DND-41 (cell line): ENCODE measurements at regions not wholly inside any gene's neighbourhood (a gene's known extent, or its start where the extent isn't known, plus 50 kb on each side); places are given as distances from the start of the nearest gene placed in this dataset.

Experiments used
- ATAC-seq: fragments of 200-7000 bp; cut with Tn5 transposase; 3 replicates; pipeline ENCODE4 v1.9.1; 2021; ENCODE audit warnings: low read depth; ENCODE audit not compliant: insufficient read depth
- DNase-seq: peaks from one replicate; pipeline ENCODE4 v3.0.0-alpha.2; 2020
- H2AFZ ChIP-seq: 2 replicates; pipeline ENCODE4 v1.6.0; 2012; ENCODE audit warnings: low read depth, low read length
- H3K27ac ChIP-seq: 2 replicates; pipeline ENCODE4 v1.5.1; 2012; ENCODE audit warnings: low read length, inconsistent platforms
- H3K27me3 ChIP-seq: fragments of 200-600 bp; sonication (generic); 2 replicates; pipeline ENCODE4 v1.6.0; 2012; ENCODE audit warnings: low read length, mild to moderate bottlenecking, inconsistent platforms; ENCODE audit not compliant: insufficient read depth, poor library complexity
- H3K36me3 ChIP-seq: 2 replicates; pipeline ENCODE4 v1.5.1; 2012; ENCODE audit warnings: low read length, inconsistent platforms; ENCODE audit not compliant: insufficient read depth
- H3K4me1 ChIP-seq: 2 replicates; pipeline ENCODE4 v1.5.1; 2012; ENCODE audit warnings: mild to moderate bottlenecking, low read length; ENCODE audit not compliant: insufficient read depth
- H3K4me2 ChIP-seq: 2 replicates; pipeline ENCODE4 v1.6.0; 2012; ENCODE audit warnings: mild to moderate bottlenecking, moderate library complexity, low read length, inconsistent platforms; ENCODE audit not compliant: insufficient read depth
- H3K4me3 ChIP-seq, 2 experiments: fragments of 200-600 bp in 1 of 2; shearing (Covaris generic) in 1 of 2; 2 replicates each; pipeline ENCODE4 v1.5.1; 2012 to 2016; ENCODE audit warnings: inconsistent platforms in 2 of 2, low read length in 2 of 2, mild to moderate bottlenecking in 2 of 2, low read depth in 1 of 2, moderate library complexity in 1 of 2
- H3K79me2 ChIP-seq: 2 replicates; pipeline ENCODE4 v1.6.0; 2012; ENCODE audit warnings: low read length, inconsistent platforms; ENCODE audit not compliant: insufficient read depth
- H3K9ac ChIP-seq: 2 replicates; pipeline ENCODE4 v1.6.0; 2012; ENCODE audit warnings: low read depth, mild to moderate bottlenecking, inconsistent platforms, low read length, moderate library complexity
- H3K9me3 ChIP-seq: 2 replicates; pipeline ENCODE4 v1.5.1; 2012; ENCODE audit warnings: low read length, moderate library complexity, mild to moderate bottlenecking, inconsistent platforms; ENCODE audit not compliant: insufficient read depth, severe bottlenecking
- H4K20me1 ChIP-seq: 2 replicates; pipeline ENCODE4 v1.6.0; 2012; ENCODE audit warnings: low read length; ENCODE audit not compliant: insufficient read depth
- EZH2 ChIP-seq: IDR thresholded peaks from 3 replicates; pipeline ENCODE4 v1.6.1; 2012; ENCODE audit warnings: borderline replicate concordance, low read depth, mild to moderate bottlenecking, moderate library complexity, low read length, inconsistent platforms; ENCODE audit not compliant: severe bottlenecking
- TF ChIP-seq, protein P1 (sequence below): IDR thresholded peaks from 2 replicates; pipeline ENCODE4 v1.5.1; 2012; ENCODE audit warnings: borderline replicate concordance, low read length, moderate library complexity, mild to moderate bottlenecking; ENCODE audit not compliant: poor library complexity, severe bottlenecking; ENCODE audit errors: extremely low read depth

DNA sequence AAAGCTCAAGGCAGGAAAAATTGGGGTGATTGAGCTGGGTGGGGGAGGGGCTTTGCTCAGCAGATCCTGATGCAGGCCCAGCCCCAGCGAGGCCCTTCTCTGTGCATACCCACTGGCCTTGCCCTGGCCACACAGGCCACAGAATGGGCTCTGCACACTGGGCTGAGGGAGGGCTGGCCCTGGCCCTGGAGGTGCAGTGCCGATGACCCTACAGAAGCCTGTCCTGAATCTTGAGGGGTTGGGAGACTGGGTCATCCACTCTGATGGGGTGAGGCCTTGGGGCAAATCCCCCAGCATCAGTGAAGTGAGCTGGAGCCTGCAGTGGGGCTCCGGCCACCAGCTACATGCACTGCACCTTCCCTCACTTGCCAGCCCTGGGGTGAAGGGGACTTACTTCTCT, 153.1 kb downstream of the URI1 start:
- DNase-seq (no peak), ATAC-seq (no peak)
- Histone ChIP-seq H3K9me3 (no peaks in the 10 kb centered on the region), H3K4me2 (no peak overlapping the region), H3K4me3 (no peak overlapping the region), H3K27me3 (no peaks in the 10 kb centered on the region), H3K27ac (no peak overlapping the region), H4K20me1 (no peaks in the 10 kb centered on the region), H2AFZ (no peak overlapping the region), H3K36me3 (no peaks in the 10 kb centered on the region), H3K4me1 (no peaks in the 10 kb centered on the region), H3K9ac (no peak overlapping the region), H3K79me2 (no peaks in the 10 kb centered on the region)
- TF ChIP-seq, protein P1, sequence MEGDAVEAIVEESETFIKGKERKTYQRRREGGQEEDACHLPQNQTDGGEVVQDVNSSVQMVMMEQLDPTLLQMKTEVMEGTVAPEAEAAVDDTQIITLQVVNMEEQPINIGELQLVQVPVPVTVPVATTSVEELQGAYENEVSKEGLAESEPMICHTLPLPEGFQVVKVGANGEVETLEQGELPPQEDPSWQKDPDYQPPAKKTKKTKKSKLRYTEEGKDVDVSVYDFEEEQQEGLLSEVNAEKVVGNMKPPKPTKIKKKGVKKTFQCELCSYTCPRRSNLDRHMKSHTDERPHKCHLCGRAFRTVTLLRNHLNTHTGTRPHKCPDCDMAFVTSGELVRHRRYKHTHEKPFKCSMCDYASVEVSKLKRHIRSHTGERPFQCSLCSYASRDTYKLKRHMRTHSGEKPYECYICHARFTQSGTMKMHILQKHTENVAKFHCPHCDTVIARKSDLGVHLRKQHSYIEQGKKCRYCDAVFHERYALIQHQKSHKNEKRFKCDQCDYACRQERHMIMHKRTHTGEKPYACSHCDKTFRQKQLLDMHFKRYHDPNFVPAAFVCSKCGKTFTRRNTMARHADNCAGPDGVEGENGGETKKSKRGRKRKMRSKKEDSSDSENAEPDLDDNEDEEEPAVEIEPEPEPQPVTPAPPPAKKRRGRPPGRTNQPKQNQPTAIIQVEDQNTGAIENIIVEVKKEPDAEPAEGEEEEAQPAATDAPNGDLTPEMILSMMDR, result no peak
- TF ChIP-seq EZH2, result no peak

DNA sequence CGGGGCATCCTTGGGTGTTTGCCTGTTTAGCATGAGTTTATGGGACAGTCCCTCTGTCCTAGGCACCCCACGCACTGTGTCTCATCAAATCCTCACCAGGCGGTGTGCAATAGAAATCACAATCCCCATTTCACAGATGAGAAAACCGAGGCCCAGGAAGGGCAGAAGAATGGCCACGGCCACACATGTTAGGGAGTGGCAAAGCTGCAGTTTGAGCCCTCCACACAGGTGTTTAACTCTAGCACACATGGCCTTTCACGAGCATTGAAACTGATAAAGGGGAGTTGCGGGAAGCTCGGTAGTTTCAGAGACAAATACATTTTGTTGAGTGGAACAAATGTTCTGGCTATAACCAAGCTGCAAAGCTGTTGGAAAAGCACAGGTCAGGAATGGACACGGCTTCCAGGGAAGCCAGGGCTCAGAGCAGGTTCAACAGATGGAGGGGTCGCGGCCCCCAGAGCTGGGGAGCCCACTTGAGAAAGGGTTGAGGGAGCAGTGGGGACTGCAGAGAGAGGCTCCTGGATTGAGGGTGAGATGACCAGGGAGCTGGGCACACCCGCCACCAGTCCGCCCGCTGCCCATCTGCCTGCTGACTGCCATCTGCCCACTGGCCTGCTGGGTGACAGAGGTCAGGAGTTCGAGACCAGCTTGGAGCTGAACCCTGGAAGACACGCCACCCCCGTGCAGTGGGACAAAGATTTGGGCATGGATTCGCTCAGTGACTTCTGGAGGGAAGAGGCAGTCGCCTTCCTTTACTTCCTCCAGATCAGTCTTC, 154.7 kb downstream of the URI1 start:
- H3K36me3 ChIP-seq, result no peaks in the 10 kb centered on the region
- no peak for TF ChIP-seq EZH2
- TF ChIP-seq, protein P1, result no peak
- no peaks in the 10 kb centered on the region for H3K4me1 ChIP-seq
- H3K79me2 ChIP-seq, result no peaks in the 10 kb centered on the region
- H3K27ac ChIP-seq, result no peak overlapping the region
- no peak overlapping the region for H3K4me3 ChIP-seq
- H3K9ac ChIP-seq, result no peak overlapping the region
- no peak overlapping the region for H2AFZ ChIP-seq
- ATAC-seq (no peak), DNase-seq (no peak)
- no peak overlapping the region for H3K4me2 ChIP-seq
- no peaks in the 10 kb centered on the region for H3K9me3 ChIP-seq
- H3K27me3 ChIP-seq, result no peaks in the 10 kb centered on the region
- H4K20me1 ChIP-seq, result no peaks in the 10 kb centered on the region

DNA sequence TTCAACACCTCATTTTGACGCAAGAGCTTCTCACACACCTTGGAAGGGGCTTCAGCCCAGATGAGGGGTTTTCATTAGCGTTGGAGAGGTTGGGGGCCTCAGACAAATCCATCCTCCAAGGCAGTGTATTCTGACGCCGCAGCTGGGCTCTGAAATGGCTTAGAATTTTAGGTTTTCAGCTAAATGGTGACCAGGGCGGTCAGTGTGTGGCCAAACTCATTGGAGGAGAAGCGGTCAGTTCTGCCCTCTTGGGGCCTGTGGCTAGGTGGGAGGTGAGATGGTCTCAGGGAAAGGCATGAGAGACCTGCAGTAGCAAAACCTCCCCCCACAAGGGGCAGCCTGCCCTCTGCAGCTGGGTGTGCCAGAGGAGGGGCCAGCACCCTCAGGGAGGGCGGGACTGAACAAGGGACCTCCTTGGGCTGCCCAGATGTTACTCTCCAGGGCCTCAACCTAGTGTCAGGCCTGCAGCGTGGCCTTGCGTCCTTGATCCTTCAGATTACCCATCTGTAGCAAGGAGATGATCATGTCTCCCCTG, 155.8 kb downstream of the URI1 start:
- Histone ChIP-seq H3K4me1 (no peaks in the 10 kb centered on the region), H3K27ac (no peak overlapping the region), H3K4me3 (no peak overlapping the region), H3K79me2 (no peaks in the 10 kb centered on the region), H3K36me3 (no peaks in the 10 kb centered on the region), H3K9ac (no peak overlapping the region), H3K4me2 (no peak overlapping the region), H3K27me3 (no peaks in the 10 kb centered on the region), H4K20me1 (no peaks in the 10 kb centered on the region), H2AFZ (no peak overlapping the region), H3K9me3 (no peaks in the 10 kb centered on the region)
- ATAC-seq (no peak), DNase-seq (no peak)
- no peak for TF ChIP-seq EZH2
- TF ChIP-seq, protein P1, result no peak
